GM23338 (cell line): ENCODE measurements at regions not wholly inside any gene's neighbourhood (a gene's known extent, or its start where the extent isn't known, plus 50 kb on each side); places are given as distances from the start of the nearest gene placed in this dataset.

Experiments used
- ATAC-seq: fragments of 200-7000 bp; cut with Tn5 transposase; 3 replicates; pipeline ENCODE4 v1.9.1; 2020
- DNase-seq: peaks from one replicate; pipeline ENCODE4 v3.0.0-alpha.2; 2015; ENCODE audit warnings: low spot score
- H2AFZ ChIP-seq: fragments of 200-600 bp; sonication (generic); 2 replicates; pipeline ENCODE4 v1.8.0; 2016; ENCODE audit warnings: antibody characterized with exemption, mild to moderate bottlenecking, moderate library complexity
- H3F3A ChIP-seq: fragments of 200-600 bp; sonication (generic); replicated peaks from 2 replicates; pipeline ENCODE4 v1.8.0; 2017; ENCODE audit warnings: antibody characterized with exemption, mixed run types, low read depth
- H3K27ac ChIP-seq: fragments of 200-600 bp; sonication (generic); 2 replicates; pipeline ENCODE4 v1.6.1; 2016; ENCODE audit warnings: low read depth
- H3K27me3 ChIP-seq: fragments of 200-600 bp; sonication (generic); 2 replicates; pipeline ENCODE4 v1.8.0; 2016; ENCODE audit warnings: mild to moderate bottlenecking, mixed run types, moderate library complexity; ENCODE audit not compliant: insufficient read depth
- H3K36me3 ChIP-seq: fragments of 200-600 bp; sonication (generic); 2 replicates; pipeline ENCODE4 v1.8.0; 2016; ENCODE audit warnings: mild to moderate bottlenecking; ENCODE audit not compliant: insufficient read depth
- H3K4me1 ChIP-seq: fragments of 200-600 bp; sonication (generic); 2 replicates; pipeline ENCODE4 v1.8.0; 2016; ENCODE audit warnings: mild to moderate bottlenecking, moderate library complexity; ENCODE audit not compliant: insufficient read depth
- H3K4me2 ChIP-seq: fragments of 200-600 bp; sonication (generic); 2 replicates; pipeline ENCODE4 v1.7.1; 2017; ENCODE audit warnings: mixed run types
- H3K4me3 ChIP-seq: fragments of 200-600 bp; sonication (generic); 2 replicates; pipeline ENCODE4 v1.6.1; 2016; ENCODE audit warnings: mixed run types
- H3K79me2 ChIP-seq: fragments of 200-600 bp; sonication (generic); replicated peaks from 2 replicates; pipeline ENCODE4 v1.8.0; 2017; ENCODE audit warnings: mild to moderate bottlenecking; ENCODE audit not compliant: insufficient read depth
- H3K9me2 ChIP-seq: fragments of 200-600 bp; sonication (generic); 2 replicates; pipeline ENCODE4 v1.8.0; 2017; ENCODE audit not compliant: insufficient read depth
- H4K20me1 ChIP-seq: fragments of 200-600 bp; sonication (generic); replicated peaks from 2 replicates; pipeline ENCODE4 v1.8.0; 2017; ENCODE audit warnings: mild to moderate bottlenecking; ENCODE audit not compliant: insufficient read depth
- H3K27ac Mint-ChIP-seq: 2 replicates; pipeline ENCODE4 v1.8.0; 2020; ENCODE audit warnings: inconsistent platforms, mild to moderate bottlenecking, moderate library complexity, mixed read lengths
- H3K27me3 Mint-ChIP-seq: 3 replicates; pipeline ENCODE4 v1.8.0; 2022; ENCODE audit warnings: low read depth, mild to moderate bottlenecking, moderate library complexity, mixed read lengths, inconsistent platforms; ENCODE audit not compliant: insufficient read depth, poor library complexity
- H3K36me3 Mint-ChIP-seq: 3 replicates; pipeline ENCODE4 v1.8.0; 2021; ENCODE audit warnings: low read depth, mild to moderate bottlenecking, inconsistent platforms, moderate library complexity, mixed read lengths
- H3K4me1 Mint-ChIP-seq: 3 replicates; pipeline ENCODE4 v1.8.0; 2020; ENCODE audit warnings: mild to moderate bottlenecking, inconsistent platforms, mixed read lengths
- H3K4me3 Mint-ChIP-seq: 3 replicates; pipeline ENCODE4 v1.8.0; 2021; ENCODE audit warnings: moderate library complexity, mild to moderate bottlenecking, inconsistent platforms, mixed read lengths
- H3K9me3 Mint-ChIP-seq: 3 replicates; pipeline ENCODE4 v1.8.0; 2020; ENCODE audit warnings: moderate library complexity, mild to moderate bottlenecking, inconsistent platforms, mixed read lengths
- CREB1 ChIP-seq: fragments of 250-450 bp; sonication (Bioruptor Pico); IDR thresholded peaks from 2 replicates; pipeline ENCODE4 v1.5.0; 2020; ENCODE audit warnings: low read depth, mild to moderate bottlenecking, moderate library complexity
- CTCF ChIP-seq, 2 experiments: fragments of 200-600 bp in 1 of 2; sonication (generic) in 1 of 2; conservative IDR thresholded peaks; 2 replicates each; pipeline versions ENCODE4 v1.5.1 to v1.6.1; 2016 to 2017; ENCODE audit warnings: antibody characterized with exemption in 2 of 2, low read depth in 2 of 2, mild to moderate bottlenecking in 2 of 2, moderate library complexity in 1 of 2
- ETS1 ChIP-seq: IDR thresholded peaks from 2 replicates; pipeline ENCODE4 v1.6.1; 2016; ENCODE audit warnings: antibody characterized with exemption
- EZH2 ChIP-seq: fragments of 200-600 bp; sonication (generic); IDR thresholded peaks from one replicate; pipeline ENCODE4 v1.8.0; 2017; ENCODE audit warnings: antibody characterized with exemption, mild to moderate bottlenecking, low read depth; ENCODE audit not compliant: unreplicated experiment
- EZH2phosphoT487 ChIP-seq: fragments of 200-600 bp; sonication (generic); IDR thresholded peaks from one replicate; pipeline ENCODE4 v1.8.1; 2018; ENCODE audit warnings: antibody characterized with exemption; ENCODE audit not compliant: unreplicated experiment
- JUNB ChIP-seq: IDR thresholded peaks from one replicate; pipeline ENCODE4 v1.6.1; 2016; ENCODE audit warnings: antibody characterized with exemption; ENCODE audit not compliant: unreplicated experiment
- NANOG ChIP-seq: IDR thresholded peaks from 2 replicates; pipeline ENCODE4 v1.6.1; 2016; ENCODE audit warnings: antibody characterized with exemption, borderline replicate concordance
- POLR2AphosphoS5 ChIP-seq: IDR thresholded peaks from 2 replicates; pipeline ENCODE4 v1.6.1; 2016; ENCODE audit warnings: antibody characterized with exemption, low read depth
- REST ChIP-seq: IDR thresholded peaks from one replicate; pipeline ENCODE4 v1.6.1; 2018; ENCODE audit warnings: antibody characterized with exemption; ENCODE audit not compliant: unreplicated experiment
- STAT1 ChIP-seq: IDR thresholded peaks from one replicate; pipeline ENCODE4 v1.6.1; 2016; ENCODE audit warnings: antibody characterized with exemption; ENCODE audit not compliant: unreplicated experiment
- ZNF114 ChIP-seq: fragments of 250-450 bp; sonication (Bioruptor Pico); IDR thresholded peaks from 2 replicates; pipeline ENCODE4 v1.5.0; 2020; ENCODE audit warnings: mild to moderate bottlenecking, moderate library complexity
- ZNF331 ChIP-seq: fragments of 250-450 bp; sonication (Bioruptor Pico); IDR thresholded peaks from 2 replicates; pipeline ENCODE4 v1.5.0; 2020; ENCODE audit warnings: low read depth, mild to moderate bottlenecking, moderate library complexity
- ZNF462 ChIP-seq: fragments of 250-450 bp; sonication (Bioruptor Pico); IDR thresholded peaks from 2 replicates; pipeline ENCODE4 v1.5.0; 2020; ENCODE audit warnings: mild to moderate bottlenecking, moderate library complexity

- H3K27ac ChIP-seq, result no peak overlapping the region
- Mint-ChIP-seq H3K9me3 (no peaks in the 10 kb centered on the region), H3K36me3 (no peaks in the 10 kb centered on the region), H3K27ac (no peak overlapping the region), H3K27me3 (no peaks in the 10 kb centered on the region), H3K4me1 (no peaks in the 10 kb centered on the region), H3K4me3 (no peak overlapping the region)
- no peak for DNase-seq
- no peak overlapping the region for H3K4me2 ChIP-seq
- H3F3A ChIP-seq, result no peaks in the 10 kb centered on the region
- no peaks in the 10 kb centered on the region for H3K79me2 ChIP-seq
- no peaks in the 10 kb centered on the region for H3K36me3 ChIP-seq
- no peak for TF ChIP-seq ZNF331 (CRISPR knock-in tag)
- no peak for TF ChIP-seq STAT1
- no peak for TF ChIP-seq EZH2phosphoT487
- TF ChIP-seq REST, result no peak
- TF ChIP-seq CTCF (conservative IDR thresholded peaks at IDR 0.05; ENCODE audit: low read depth in 2 of 2), result no peak
- TF ChIP-seq ZNF114 (CRISPR knock-in tag), result no peak
- TF ChIP-seq ZNF462 (CRISPR knock-in tag), result no peak
- TF ChIP-seq ETS1, result no peak
- no peak for TF ChIP-seq NANOG
- TF ChIP-seq POLR2AphosphoS5, result no peak
- no peak for TF ChIP-seq JUNB
- no peak for TF ChIP-seq CREB1 (CRISPR knock-in tag)
- TF ChIP-seq EZH2, result no peak
- H3K9me2 ChIP-seq, result no peaks in the 10 kb centered on the region
- no peaks in the 10 kb centered on the region for H3K27me3 ChIP-seq
- H3K4me3 ChIP-seq, result no peak overlapping the region
- no peak for ATAC-seq
- H2AFZ ChIP-seq, result no peak overlapping the region
- no peaks in the 10 kb centered on the region for H4K20me1 ChIP-seq
- H3K4me1 ChIP-seq, result no peaks in the 10 kb centered on the region
Observed at GRCh38 chr3:164477403-164477802, 600.9 kb downstream of the SI start.
